Stimulated activated naive B cell treated with anti-CD40 and anti-IgM and Interleukin-4, amounts not matched to agents 10 μg/mL and 1 μg/mL and 100 μg/mL, for 72 hours (primary cell): ENCODE measurements at regions not wholly inside any gene's neighbourhood (a gene's known extent, or its start where the extent isn't known, plus 50 kb on each side); places are given as distances from the start of the nearest gene placed in this dataset.
"Not testable (repeated sequence)": the region's sequence is repeated elsewhere in the genome, so short reads cannot be mapped to it uniquely, and the experiment has no call there.

Source experiments
- ATAC-seq, 2 donors: fragments of 150-1000 bp; cut with Tn5 transposase; replicated peaks; 2 replicates each; pipeline ENCODE4 v1.10.0; 2021; ENCODE audit warnings: moderate library complexity in 1 of 2
- DNase-seq: peaks from one replicate; pipeline ENCODE4 v3.0.0; 2021
- H3K27ac Mint-ChIP-seq: one replicate; pipeline ENCODE4 v1.8.0; 2022; ENCODE audit warnings: mild to moderate bottlenecking, mixed read lengths
- H3K27me3 Mint-ChIP-seq, 2 donors: one replicate each; pipeline ENCODE4 v1.8.0; 2022; ENCODE audit warnings: mixed read lengths in 2 of 2
- H3K36me3 Mint-ChIP-seq, 2 donors: one replicate each; pipeline ENCODE4 v1.8.0; 2022; ENCODE audit warnings: mixed read lengths in 2 of 2, mild to moderate bottlenecking in 1 of 2
- H3K4me1 Mint-ChIP-seq, 2 donors: one replicate each; pipeline ENCODE4 v1.8.0; 2022; ENCODE audit warnings: mixed read lengths in 2 of 2, mild to moderate bottlenecking in 1 of 2
- H3K4me3 Mint-ChIP-seq, 2 donors: one replicate each; pipeline ENCODE4 v1.8.0; 2022; ENCODE audit warnings: mild to moderate bottlenecking in 2 of 2, mixed read lengths in 2 of 2, moderate library complexity in 1 of 2
- H3K9me3 Mint-ChIP-seq, 2 donors: one replicate each; pipeline ENCODE4 v1.8.0; 2022; ENCODE audit warnings: mixed read lengths in 2 of 2, mild to moderate bottlenecking in 1 of 2

- DNase-seq (no peak), ATAC-seq (no peak)
- Mint-ChIP-seq H3K36me3 (no peaks in the 10 kb centered on the region), H3K4me3 (no peak overlapping the region), H3K9me3 (no peaks in the 10 kb centered on the region), H3K27me3 (peaks cover 9 to 23% of the 10 kb centered on the region in 2 donors), H3K4me1 (no peaks in the 10 kb centered on the region), H3K27ac (no peak overlapping the region)
Observed at GRCh38 chr15:26033493-26033892, 170.4 kb upstream of the ATP10A start.

GRCh38 chr15:26032162-26032846 is 169.2 kb upstream of the ATP10A start:
- no peak for DNase-seq
- no peaks in the 10 kb centered on the region for H3K9me3 Mint-ChIP-seq

GRCh38 chr15:26029586-26029985 is 166.5 kb upstream of the ATP10A start:
- H3K4me3 Mint-ChIP-seq, H3K9me3 Mint-ChIP-seq, DNase-seq, H3K36me3 Mint-ChIP-seq, ATAC-seq, H3K4me1 Mint-ChIP-seq, H3K27ac Mint-ChIP-seq: not testable (repeated sequence)
- H3K27me3 Mint-ChIP-seq = peaks cover under 1 to 11% of the 10 kb centered on the region in 2 donors

More at GRCh38 chr15:26032162-26032846, 169.2 kb upstream of the ATP10A start:
- H3K36me3 Mint-ChIP-seq = no peaks in the 10 kb centered on the region
- peaks cover 4 to 19% of the 10 kb centered on the region in 2 donors for H3K27me3 Mint-ChIP-seq
- H3K4me1 Mint-ChIP-seq = no peaks in the 10 kb centered on the region
- no peak for ATAC-seq
- H3K4me3 Mint-ChIP-seq = no peak overlapping the region
- H3K27ac Mint-ChIP-seq = no peak overlapping the region

- H3K27ac Mint-ChIP-seq = no peak overlapping the region
- H3K4me1 Mint-ChIP-seq = no peaks in the 10 kb centered on the region
- DNase-seq (no peak), ATAC-seq (no peak)
- no peaks in the 10 kb centered on the region for H3K36me3 Mint-ChIP-seq
- no peaks in the 10 kb centered on the region for H3K9me3 Mint-ChIP-seq
- peaks cover 0 to 11% of the 10 kb centered on the region in 2 donors for H3K27me3 Mint-ChIP-seq
- no peak overlapping the region for H3K4me3 Mint-ChIP-seq
Observed at GRCh38 chr15:26029146-26029545, 166.0 kb upstream of the ATP10A start.

- no peaks in the 10 kb centered on the region for H3K36me3 Mint-ChIP-seq
- DNase-seq = no peak
Observed at GRCh38 chr15:26028086-26028740, 165.1 kb upstream of the ATP10A start.

GRCh38 chr15:26026671-26027070 is 163.5 kb upstream of the ATP10A start:
- H3K9me3 Mint-ChIP-seq, H3K4me3 Mint-ChIP-seq, H3K4me1 Mint-ChIP-seq, H3K36me3 Mint-ChIP-seq, DNase-seq, H3K27ac Mint-ChIP-seq, ATAC-seq: not testable (repeated sequence)
- peaks cover 0 to 11% of the 10 kb centered on the region in 2 donors for H3K27me3 Mint-ChIP-seq

More at GRCh38 chr15:26028086-26028740, 165.1 kb upstream of the ATP10A start:
- Mint-ChIP-seq H3K4me1 (no peaks in the 10 kb centered on the region), H3K9me3 (no peaks in the 10 kb centered on the region), H3K4me3 (no peak overlapping the region), H3K27ac (no peak overlapping the region), H3K27me3 (peaks cover 0 to 11% of the 10 kb centered on the region in 2 donors)
- ATAC-seq = no peak

GRCh38 chr15:26024241-26024640 is 161.1 kb upstream of the ATP10A start:
- ATAC-seq (no peak), DNase-seq (no peak)
- Mint-ChIP-seq H3K27me3 (peaks cover 6 to 12% of the 10 kb centered on the region in 2 donors), H3K4me3 (no peak overlapping the region), H3K27ac (no peak overlapping the region), H3K4me1 (no peaks in the 10 kb centered on the region), H3K36me3 (no peaks in the 10 kb centered on the region), H3K9me3 (peaks cover 0 to 2% of the 10 kb centered on the region in 2 donors)

GRCh38 chr15:26023691-26024090 is 160.6 kb upstream of the ATP10A start:
- no peaks in the 10 kb centered on the region for H3K4me1 Mint-ChIP-seq
- H3K36me3 Mint-ChIP-seq = no peaks in the 10 kb centered on the region
- ATAC-seq (no peak), DNase-seq (no peak)
- H3K27me3 Mint-ChIP-seq = peaks cover 7 to 8% of the 10 kb centered on the region in 2 donors
- no peak overlapping the region for H3K27ac Mint-ChIP-seq
- H3K4me3 Mint-ChIP-seq = no peak overlapping the region
- H3K9me3 Mint-ChIP-seq = peaks cover 0 to 2% of the 10 kb centered on the region in 2 donors

GRCh38 chr15:26023231-26023630 is 160.1 kb upstream of the ATP10A start:
- DNase-seq (no peak), ATAC-seq (no peak)
- Mint-ChIP-seq H3K9me3 (peaks cover 0 to 2% of the 10 kb centered on the region in 2 donors), H3K36me3 (no peaks in the 10 kb centered on the region), H3K4me1 (no peaks in the 10 kb centered on the region), H3K27me3 (peaks cover 7 to 8% of the 10 kb centered on the region in 2 donors), H3K27ac (no peak overlapping the region), H3K4me3 (no peak overlapping the region)

GRCh38 chr15:26020871-26021270 is 157.7 kb upstream of the ATP10A start:
- Mint-ChIP-seq H3K27me3 (peaks cover 7 to 12% of the 10 kb centered on the region in 2 donors), H3K9me3 (peaks cover 0 to 2% of the 10 kb centered on the region in 2 donors), H3K4me3 (no peak overlapping the region), H3K27ac (no peak overlapping the region), H3K4me1 (no peaks in the 10 kb centered on the region), H3K36me3 (no peaks in the 10 kb centered on the region)
- ATAC-seq (no peak), DNase-seq (no peak)

GRCh38 chr15:26017665-26018064 is 154.5 kb upstream of the ATP10A start:
- no peak for ATAC-seq
- no peaks in the 10 kb centered on the region for H3K4me1 Mint-ChIP-seq

GRCh38 chr15:26015516-26016075 is 152.5 kb upstream of the ATP10A start:
- H3K27me3 Mint-ChIP-seq = peaks cover 22 to 27% of the 10 kb centered on the region in 2 donors
- H3K4me1 Mint-ChIP-seq = no peaks in the 10 kb centered on the region
- DNase-seq = no peak
- peaks cover 0 to 1% of the 10 kb centered on the region in 2 donors for H3K9me3 Mint-ChIP-seq
- no peak overlapping the region for H3K27ac Mint-ChIP-seq
- no peak for ATAC-seq
- no peaks in the 10 kb centered on the region for H3K36me3 Mint-ChIP-seq
- no peak overlapping the region for H3K4me3 Mint-ChIP-seq

More at GRCh38 chr15:26017665-26018064, 154.5 kb upstream of the ATP10A start:
- peaks cover 0 to 3% of the 10 kb centered on the region in 2 donors for H3K9me3 Mint-ChIP-seq
- H3K4me3 Mint-ChIP-seq = no peak overlapping the region
- H3K27ac Mint-ChIP-seq = no peak overlapping the region
- H3K27me3 Mint-ChIP-seq = peaks cover 19 to 24% of the 10 kb centered on the region in 2 donors
- no peak for DNase-seq
- H3K36me3 Mint-ChIP-seq = no peaks in the 10 kb centered on the region

GRCh38 chr15:26013981-26014380 is 150.9 kb upstream of the ATP10A start:
- ATAC-seq (no peak), DNase-seq (no peak)
- no peaks in the 10 kb centered on the region for H3K36me3 Mint-ChIP-seq
- peaks cover 16 to 29% of the 10 kb centered on the region in 2 donors for H3K27me3 Mint-ChIP-seq
- no peak overlapping the region for H3K27ac Mint-ChIP-seq
- no peak overlapping the region for H3K4me3 Mint-ChIP-seq
- H3K4me1 Mint-ChIP-seq = no peaks in the 10 kb centered on the region
- H3K9me3 Mint-ChIP-seq = peaks cover 0 to 3% of the 10 kb centered on the region in 2 donors

GRCh38 chr15:26011916-26012315 is 148.8 kb upstream of the ATP10A start:
- no peaks in the 10 kb centered on the region for H3K36me3 Mint-ChIP-seq
- H3K27me3 Mint-ChIP-seq = peaks cover 12 to 30% of the 10 kb centered on the region in 2 donors
- no peak overlapping the region for H3K4me3 Mint-ChIP-seq
- DNase-seq (no peak), ATAC-seq (no peak)
- no peaks in the 10 kb centered on the region for H3K4me1 Mint-ChIP-seq
- H3K27ac Mint-ChIP-seq = no peak overlapping the region
- H3K9me3 Mint-ChIP-seq = peaks cover 0 to 3% of the 10 kb centered on the region in 2 donors

GRCh38 chr15:26007151-26007550 is 144.0 kb upstream of the ATP10A start:
- Mint-ChIP-seq H3K36me3 (no peaks in the 10 kb centered on the region), H3K4me1 (no peaks in the 10 kb centered on the region), H3K4me3 (no peak overlapping the region), H3K27me3 (peaks cover 0 to 24% of the 10 kb centered on the region in 2 donors), H3K9me3 (peaks cover 0 to 2% of the 10 kb centered on the region in 2 donors), H3K27ac (no peak overlapping the region)
- no peak for DNase-seq
- no peak for ATAC-seq
